ENCODE measurements at regions not wholly inside any gene's neighbourhood (a gene's known extent, or its start where the extent isn't known, plus 50 kb on each side); places are given as distances from the start of the nearest gene placed in this dataset.

DNA sequence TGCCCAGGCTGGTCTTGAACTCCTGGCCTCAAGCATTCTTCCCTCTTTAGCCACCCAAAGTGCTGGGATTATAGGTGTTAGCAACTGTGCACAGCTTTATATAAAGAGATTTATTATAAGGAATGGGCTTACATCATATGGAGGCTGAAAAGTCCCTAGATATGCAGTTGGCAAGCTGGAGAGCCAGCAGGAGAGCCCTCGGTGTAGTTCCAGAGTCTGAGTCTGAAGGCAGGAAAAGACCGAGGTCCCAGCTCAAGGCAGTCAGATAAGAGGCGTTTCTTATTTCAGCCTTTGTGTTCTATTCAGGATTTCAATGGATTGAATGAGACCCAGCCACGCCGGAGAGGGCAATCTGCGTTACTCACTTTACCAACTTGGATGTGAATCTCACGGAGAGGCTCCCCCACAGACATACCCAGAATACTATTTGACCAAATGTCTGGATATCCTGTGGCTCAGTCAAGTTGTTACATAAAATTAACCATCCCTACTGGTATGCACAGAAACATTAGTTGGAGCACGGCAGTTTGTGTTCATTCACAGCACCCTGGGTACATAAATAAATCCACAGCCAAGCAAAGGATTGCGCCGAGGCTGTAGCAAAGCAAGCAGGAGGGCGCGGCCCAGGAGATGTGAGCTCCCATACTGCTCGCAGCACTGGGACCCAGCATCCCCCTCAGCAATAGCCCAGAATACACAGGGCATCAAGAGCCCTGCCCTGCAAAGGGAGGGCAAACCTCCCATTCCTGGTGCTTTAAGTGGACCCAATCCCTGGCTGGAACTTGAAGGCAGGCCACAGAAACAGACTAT lies 158.4 kb upstream of the ZNF32 start:
- TF ChIP-seq, protein P1, sequence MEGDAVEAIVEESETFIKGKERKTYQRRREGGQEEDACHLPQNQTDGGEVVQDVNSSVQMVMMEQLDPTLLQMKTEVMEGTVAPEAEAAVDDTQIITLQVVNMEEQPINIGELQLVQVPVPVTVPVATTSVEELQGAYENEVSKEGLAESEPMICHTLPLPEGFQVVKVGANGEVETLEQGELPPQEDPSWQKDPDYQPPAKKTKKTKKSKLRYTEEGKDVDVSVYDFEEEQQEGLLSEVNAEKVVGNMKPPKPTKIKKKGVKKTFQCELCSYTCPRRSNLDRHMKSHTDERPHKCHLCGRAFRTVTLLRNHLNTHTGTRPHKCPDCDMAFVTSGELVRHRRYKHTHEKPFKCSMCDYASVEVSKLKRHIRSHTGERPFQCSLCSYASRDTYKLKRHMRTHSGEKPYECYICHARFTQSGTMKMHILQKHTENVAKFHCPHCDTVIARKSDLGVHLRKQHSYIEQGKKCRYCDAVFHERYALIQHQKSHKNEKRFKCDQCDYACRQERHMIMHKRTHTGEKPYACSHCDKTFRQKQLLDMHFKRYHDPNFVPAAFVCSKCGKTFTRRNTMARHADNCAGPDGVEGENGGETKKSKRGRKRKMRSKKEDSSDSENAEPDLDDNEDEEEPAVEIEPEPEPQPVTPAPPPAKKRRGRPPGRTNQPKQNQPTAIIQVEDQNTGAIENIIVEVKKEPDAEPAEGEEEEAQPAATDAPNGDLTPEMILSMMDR (IDR thresholded peaks at IDR 0.05; ENCODE audit: low read depth, low read length, missing input control), result no peak
- TF ChIP-seq GABPA (IDR thresholded peaks at IDR 0.05 in 1 of 2, conservative IDR thresholded peaks at IDR 0.05 in 1 of 2), result no peak
- no peak for TF ChIP-seq FOXA1 (IDR thresholded peaks at IDR 0.05)

Data from liver (tissue), 3 donors.